GM21825 (cell line): ENCODE measurements at regions not wholly inside any gene's neighbourhood (a gene's known extent, or its start where the extent isn't known, plus 50 kb on each side); places are given as distances from the start of the nearest gene placed in this dataset.

ENCODE experiments used
- ATAC-seq: cut with Tn5 transposase; IDR thresholded peaks from one replicate; pipeline ENCODE4 v1.9.1; 2021; ENCODE audit warnings: mild to moderate bottlenecking, moderate library complexity; ENCODE audit not compliant: unreplicated experiment

- ATAC-seq, result no peak
Measured at GRCh38 chr15:39106950-39107349, 473.9 kb upstream of the THBS1 start.

DNA sequence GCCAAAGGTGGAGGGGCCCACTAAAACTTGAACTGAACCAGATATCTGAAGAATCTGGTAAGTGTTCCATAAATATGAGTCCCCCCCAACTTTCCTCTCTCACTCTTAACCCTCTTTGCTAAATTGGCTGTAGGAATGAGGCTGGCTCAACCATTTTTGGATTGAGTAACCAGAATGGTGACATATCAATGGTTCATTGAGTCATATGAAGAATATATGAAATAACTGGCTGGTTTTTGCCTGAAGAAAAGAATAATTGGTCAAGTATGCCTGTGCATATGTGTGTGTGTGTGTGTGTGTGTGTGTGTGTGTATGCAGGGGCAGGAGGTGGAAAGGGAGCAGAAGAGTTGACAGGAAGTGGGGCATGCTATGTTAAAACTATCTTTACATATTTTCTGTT lies 472.9 kb upstream of the THBS1 start:
- no peak for ATAC-seq

- ATAC-seq, result no peak
Measured at GRCh38 chr15:39110336-39110735, 470.5 kb upstream of the THBS1 start.

DNA sequence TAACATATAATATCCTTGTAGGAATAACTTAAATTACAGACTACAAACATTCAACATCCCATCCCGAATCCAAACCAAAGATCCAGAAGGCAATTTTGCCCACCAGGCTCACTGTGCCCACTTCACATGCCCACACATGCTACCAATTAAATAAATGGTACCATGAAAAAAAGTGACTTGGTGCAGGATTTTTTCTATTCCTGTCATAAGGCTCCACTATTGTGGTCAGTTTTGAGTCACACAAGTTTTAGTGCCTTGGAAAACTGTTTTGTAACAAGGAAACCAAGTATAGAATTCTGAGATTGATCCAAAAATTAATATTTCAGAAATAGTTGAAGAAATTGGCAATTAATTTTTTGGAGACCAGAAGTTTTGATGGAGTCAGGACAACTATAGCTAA lies 470.1 kb upstream of the THBS1 start:
- no peak for ATAC-seq

GRCh38 chr15:39113741-39114140 lies 467.1 kb upstream of the THBS1 start:
- no peak for ATAC-seq

DNA sequence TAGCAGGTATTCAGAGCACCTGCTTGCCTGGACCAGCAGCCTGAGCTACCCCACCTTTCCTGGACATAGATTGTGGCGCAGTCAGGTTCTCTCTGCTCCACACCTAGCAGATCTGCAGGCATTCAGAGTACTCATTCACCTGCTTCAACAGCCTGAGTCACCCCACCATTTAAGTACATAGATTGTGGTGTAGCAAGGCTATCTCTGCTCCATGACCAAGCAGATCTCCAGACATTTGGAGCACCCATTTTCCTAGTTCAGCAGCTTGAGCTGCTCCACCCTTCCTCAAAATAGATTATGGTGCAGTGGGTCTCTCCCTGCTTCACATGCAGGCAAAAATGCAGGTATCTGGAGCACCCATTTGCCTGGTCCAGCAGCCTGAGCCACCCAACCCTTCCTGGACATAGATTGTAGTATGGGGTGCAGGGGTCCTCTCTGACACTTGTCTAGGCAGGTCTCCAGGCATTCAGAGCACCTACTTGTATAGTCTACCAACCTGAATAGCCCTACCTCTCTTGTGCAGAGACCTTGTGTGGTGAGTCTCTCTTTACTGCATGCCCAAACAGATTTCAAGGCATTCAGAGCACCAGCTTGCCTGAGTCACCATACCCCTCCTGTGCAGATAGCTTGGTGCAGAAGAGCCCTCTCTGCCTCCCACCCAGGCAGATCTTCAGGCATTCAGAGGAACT lies 466.0 kb upstream of the THBS1 start:
- no peak for ATAC-seq

GRCh38 chr15:39115379-39116057 lies 465.4 kb upstream of the THBS1 start:
- no peak for ATAC-seq

GRCh38 chr15:39118510-39118909 lies 462.4 kb upstream of the THBS1 start:
- ATAC-seq, result no peak

DNA sequence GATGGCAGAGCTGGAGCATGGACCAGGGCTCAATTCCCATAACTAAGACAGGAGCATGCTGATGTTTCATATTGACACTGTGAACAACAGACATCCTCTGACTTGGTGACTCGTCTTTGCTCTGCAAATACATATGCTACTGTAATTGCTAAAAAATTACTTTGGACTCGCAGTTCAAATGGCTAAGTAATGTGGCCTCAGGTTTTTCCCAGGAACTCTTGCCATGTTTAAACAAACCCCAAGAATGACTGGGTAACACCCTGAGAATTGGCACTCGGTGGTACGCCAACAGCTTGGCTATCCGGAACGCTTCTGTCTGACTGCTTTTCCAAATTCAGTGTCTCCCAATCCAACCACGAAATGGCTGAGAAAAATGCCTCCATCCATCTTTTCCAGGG lies 456.7 kb upstream of the THBS1 start:
- no peak for ATAC-seq

DNA sequence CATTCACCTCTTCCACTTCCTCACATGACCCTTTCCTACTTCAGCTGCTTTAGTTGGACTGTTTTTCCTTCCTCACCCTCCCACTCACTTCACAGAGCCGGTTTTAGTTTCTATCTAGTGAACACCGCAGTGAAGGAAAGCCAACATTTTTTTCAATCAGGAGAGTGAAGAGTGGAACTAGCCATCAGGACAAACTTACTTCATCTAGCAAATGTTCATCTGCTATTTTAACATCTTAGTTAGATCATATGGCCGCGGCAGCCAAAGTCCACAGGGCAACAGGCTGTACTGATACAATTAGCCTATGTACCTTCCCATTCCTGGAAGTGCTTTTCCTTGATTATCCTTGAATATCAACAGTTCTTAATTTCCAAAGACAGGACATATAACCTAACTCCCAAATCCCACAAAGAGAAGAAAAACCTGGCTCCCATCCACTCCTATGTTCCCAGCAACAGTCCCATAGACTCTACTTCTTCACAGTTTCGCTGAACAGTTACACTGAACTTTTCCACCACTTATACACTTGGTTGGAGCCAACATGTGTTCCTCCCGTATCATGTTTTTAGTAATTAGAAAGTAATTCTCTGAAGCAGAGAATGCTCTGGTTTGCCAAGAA lies 456.2 kb upstream of the THBS1 start:
- no peak for ATAC-seq

- no peak for ATAC-seq
Measured at GRCh38 chr15:39125226-39125625, 455.7 kb upstream of the THBS1 start.

DNA sequence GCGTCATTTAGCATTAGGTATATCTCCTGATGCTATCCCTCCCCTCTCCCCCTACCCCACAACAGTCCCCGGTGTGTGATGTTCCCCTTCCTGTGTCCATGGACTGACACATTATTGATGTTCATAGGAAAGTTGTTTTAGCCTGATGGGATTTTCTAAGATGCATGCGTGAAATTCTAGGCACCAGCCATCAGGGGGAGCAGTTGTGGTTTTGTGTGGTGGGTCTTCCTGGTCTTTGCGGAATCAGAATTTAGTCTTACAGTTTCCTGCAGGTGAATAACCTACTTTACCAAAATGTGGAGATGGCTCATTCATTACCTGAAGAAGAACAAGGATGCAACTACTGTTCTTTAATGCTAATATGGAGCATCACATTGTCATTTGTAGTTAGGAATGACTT lies 455.0 kb upstream of the THBS1 start:
- ATAC-seq, result no peak

GRCh38 chr15:39127151-39127790 lies 453.6 kb upstream of the THBS1 start:
- ATAC-seq, result no peak

DNA sequence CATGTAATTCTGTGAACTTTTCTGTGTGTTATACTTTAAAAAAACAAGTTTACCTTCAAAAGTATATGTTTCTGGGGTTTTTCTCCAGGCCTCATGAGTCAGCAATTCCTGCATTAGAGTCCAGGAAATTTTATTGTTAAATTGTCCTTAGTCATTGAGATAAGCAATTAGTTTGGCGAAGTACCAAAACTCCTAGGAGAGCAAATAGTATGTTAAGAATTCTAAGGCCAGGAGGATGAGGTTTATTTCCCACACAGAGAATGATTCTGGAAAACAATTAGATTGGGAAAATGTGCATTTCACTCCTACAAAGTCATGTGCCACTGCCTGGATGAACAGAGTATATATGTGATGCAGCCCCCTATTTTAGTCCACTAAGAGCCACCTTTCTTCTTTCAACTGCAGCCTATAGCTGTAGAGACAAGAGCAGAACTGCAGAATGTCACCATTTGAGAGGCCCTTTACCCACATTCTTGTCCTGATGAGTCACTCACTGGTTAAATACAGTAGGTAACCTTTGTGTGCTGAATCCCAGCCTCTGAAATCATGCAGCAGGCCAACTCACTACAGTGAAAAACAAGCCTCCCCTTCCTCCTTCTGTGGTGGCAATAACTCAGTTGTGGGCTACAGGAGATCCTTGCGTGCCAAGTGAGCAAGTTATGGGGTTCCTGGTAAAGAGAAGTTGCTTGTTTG lies 452.8 kb upstream of the THBS1 start:
- ATAC-seq, result no peak

DNA sequence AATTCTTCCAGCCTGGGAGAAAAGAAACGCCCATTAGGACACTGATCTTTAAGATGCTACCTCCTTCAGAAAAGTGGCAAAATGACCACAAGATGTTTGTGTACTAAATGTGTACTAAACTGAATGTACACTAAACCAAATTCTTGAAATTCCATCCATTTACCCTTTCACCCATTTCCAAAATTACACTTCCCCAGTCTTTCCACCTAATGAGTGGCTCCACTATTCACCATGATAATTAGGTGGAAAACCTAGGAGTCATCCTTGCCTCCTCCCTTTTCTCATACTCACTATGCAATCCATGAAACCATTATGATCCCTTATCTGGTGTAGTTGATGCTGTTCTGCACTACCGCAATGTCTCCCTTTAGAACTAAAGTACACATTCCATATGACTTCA lies 452.1 kb upstream of the THBS1 start:
- no peak for ATAC-seq

GRCh38 chr15:39130556-39131379 lies 450.1 kb upstream of the THBS1 start:
- no peak for ATAC-seq

DNA sequence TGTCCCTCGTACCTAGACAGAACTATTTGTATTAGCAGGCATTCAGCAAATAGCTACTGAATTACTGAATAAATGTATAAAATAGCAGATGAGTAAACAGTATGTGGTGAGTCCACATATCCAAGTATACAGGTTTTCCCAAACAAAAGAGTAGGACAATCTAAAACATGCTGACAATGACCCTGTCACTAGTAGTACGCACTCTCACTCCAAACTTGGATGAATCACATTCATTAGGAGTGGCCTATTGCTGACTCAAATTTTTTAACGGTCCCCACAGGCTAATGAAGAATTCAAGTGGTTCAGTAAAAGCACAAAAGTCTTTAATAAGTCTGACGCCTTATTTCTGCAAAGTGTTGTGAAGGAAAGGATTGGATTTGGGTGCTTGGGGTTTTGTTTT lies 449.3 kb upstream of the THBS1 start:
- ATAC-seq, result no peak

DNA sequence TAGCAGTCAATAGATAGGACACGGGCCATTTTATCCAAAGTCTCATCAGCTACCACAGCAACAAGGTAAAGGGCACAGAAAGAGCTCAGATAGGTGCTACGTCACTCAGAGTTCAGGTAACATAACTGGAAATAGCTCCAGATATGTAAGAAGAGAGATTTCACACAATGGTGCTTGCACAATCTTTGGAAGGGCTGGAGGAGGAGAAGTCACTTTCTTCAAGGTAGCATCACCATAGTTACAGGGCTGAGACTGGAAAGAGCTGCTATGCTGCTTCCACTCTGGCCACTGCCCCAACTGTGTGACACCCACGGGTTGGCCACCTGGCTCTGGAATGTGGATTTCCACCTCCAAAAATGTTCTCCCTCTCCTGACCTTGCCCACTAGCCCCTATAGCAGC lies 448.8 kb upstream of the THBS1 start:
- ATAC-seq, result no peak

GRCh38 chr15:39132954-39133600 lies 447.8 kb upstream of the THBS1 start:
- no peak for ATAC-seq

DNA sequence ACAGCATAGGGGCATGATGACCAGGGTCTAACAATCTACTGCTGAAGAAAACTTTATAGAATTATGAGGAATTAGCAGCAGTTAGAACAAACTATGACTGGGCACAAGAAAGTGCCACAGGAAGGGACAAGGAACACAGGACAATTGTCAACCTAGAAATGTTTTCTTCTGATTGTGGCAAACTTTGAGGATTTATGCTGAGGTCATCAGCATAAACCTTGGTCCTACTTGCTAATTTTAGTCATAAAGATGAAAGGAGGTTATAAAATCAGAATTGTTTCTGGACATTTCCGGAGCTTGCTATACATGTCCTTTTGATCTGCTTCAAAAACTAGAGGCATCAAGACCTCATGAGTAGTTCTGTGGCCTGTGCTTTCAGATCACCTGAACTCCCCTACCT lies 446.6 kb upstream of the THBS1 start:
- ATAC-seq, result no peak
